Ecto neural progenitor cell (in vitro differentiated cells): ENCODE measurements at regions not wholly inside any gene's neighbourhood (a gene's known extent, or its start where the extent isn't known, plus 50 kb on each side); places are given as distances from the start of the nearest gene placed in this dataset.
A peak's percentile ranks its signal among the peaks of the same experiment; 100 is the strongest.
"Not testable (repeated sequence)": the region's sequence is repeated elsewhere in the genome, so short reads cannot be mapped to it uniquely, and the experiment has no call there.

Source experiments
- DNase-seq: peaks from one replicate; pipeline ENCODE4 v3.0.0-alpha.2; 2018; ENCODE audit warnings: low spot score

- DNase-seq = peak; percentile 59
These were observed 89.2 kb upstream of the STMND1 start for GRCh38 chr6:17012421-17013225.

DNA sequence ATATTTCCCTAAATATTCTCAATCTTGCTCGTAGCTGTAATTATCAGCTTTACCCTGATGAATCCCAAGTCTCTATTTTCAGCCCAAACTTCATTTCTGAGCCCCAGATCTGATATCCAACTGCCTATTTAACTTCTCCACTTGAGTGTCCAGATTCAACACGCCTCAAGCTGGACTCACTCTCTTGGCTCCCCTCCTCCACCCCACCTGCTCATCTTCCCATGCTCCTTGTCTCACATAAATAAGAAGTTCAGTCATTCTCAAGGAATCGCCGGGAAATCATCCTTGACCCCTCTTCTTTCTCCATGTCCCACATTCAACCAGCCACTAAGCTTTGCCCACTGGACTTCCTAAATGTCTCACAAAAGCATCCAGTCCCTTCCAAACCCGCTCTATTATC, 89.9 kb upstream of the STMND1 start:
- no peak for DNase-seq

GRCh38 chr6:17007749-17008148, 94.1 kb upstream of the STMND1 start:
- DNase-seq = no peak

DNA sequence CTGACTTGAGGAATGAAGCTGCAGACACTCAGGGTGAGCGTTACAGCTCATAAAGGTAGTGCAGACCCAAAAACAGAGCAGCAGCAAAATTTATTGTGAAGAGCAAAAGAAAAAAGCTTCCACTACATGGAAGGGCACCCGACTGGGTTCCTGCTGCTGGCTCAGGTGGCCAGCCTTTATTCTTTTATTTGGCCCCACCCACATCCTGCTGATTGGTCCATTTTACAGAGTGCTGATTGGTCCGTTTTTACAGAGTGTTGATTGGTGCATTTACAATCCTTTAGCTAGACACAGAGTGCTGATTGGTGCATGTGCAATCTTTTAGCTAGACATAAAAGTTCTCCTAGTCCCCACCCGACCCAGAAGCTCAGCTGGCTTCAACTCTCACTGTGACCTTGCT, 95.3 kb upstream of the STMND1 start:
- no peak for DNase-seq

GRCh38 chr6:17004269-17004668, 97.6 kb upstream of the STMND1 start:
- no peak for DNase-seq

DNA sequence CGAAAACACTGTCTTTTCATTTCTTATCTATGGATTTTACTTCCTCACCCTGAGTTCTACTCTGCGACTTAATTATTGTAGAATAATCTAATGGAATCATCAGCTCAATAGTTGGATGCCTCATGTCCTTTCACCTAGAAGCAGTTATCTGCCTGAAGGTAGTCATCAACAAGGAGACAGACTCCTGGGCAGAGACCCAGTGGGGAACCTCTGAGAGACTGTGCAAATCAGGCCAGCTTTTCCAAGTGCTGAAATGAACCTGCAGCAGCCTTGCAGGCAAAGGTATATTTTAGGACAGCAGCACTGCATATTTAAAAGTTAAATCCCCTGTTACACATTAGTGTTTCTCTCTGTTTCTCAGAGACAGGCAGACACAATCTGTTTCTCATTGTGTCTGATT, 99.7 kb upstream of the STMND1 start:
- no peak for DNase-seq

DNA sequence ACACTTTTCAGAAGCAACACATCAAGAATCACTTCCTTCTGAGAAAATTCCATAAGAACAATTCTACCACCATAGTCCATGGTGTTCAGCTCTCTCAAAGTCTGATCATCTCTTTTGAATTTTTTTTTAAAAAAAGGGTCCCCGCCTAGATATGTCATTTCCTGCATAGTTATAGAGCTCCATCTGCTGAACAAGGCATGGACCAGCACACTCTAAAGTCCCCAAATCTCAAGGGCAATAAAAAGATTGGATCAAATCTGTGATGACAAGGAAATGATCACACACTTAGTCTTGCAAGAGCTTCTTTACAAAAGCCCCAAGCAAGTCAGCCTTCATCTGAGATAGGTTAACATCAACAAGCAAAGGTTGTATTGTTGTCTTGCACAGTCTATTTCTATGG, 100.7 kb upstream of the STMND1 start:
- no peak for DNase-seq

- no peak for DNase-seq
These were observed 102.1 kb upstream of the STMND1 start for GRCh38 chr6:16999491-17000436.

- no peak for DNase-seq
These were observed 103.4 kb upstream of the STMND1 start for GRCh38 chr6:16998461-16998860.

GRCh38 chr6:16995511-16996250, 106.2 kb upstream of the STMND1 start:
- DNase-seq = no peak

GRCh38 chr6:16993396-16993795, 108.5 kb upstream of the STMND1 start:
- DNase-seq = no peak

DNA sequence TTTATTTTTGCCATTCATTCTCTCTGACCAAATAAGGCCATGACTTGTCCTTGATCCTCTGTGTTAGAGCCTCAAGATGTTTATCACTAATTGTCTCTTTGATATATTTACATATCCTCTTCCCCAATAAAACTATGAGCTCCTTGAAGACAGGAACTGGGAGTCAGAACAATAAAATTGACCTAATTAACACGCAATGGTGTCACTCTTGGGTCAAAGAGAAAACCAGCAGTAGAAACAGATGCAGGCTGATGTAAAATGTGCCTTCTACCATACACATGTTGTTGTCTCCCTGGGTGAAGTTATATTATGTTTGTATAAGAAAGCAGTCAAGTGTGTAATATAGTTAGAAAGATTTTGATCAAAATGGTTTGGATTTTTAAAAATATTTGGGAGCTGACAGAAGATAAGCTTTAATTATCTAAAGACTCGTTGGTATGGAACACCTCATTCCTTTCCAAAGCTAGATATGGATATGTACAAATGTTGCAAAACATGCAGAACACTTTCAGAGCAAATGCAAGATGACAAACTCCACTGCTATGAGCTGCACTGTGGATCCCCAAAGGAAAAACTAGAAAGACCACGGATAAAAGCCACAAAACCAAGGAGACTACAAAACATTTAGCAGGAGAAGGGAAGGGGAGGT, 109.7 kb upstream of the STMND1 start:
- no peak for DNase-seq

- DNase-seq = not testable (repeated sequence)
These were observed 111.9 kb upstream of the STMND1 start for GRCh38 chr6:16989976-16990375.

GRCh38 chr6:16989382-16989781, 112.5 kb upstream of the STMND1 start:
- no peak for DNase-seq

DNA sequence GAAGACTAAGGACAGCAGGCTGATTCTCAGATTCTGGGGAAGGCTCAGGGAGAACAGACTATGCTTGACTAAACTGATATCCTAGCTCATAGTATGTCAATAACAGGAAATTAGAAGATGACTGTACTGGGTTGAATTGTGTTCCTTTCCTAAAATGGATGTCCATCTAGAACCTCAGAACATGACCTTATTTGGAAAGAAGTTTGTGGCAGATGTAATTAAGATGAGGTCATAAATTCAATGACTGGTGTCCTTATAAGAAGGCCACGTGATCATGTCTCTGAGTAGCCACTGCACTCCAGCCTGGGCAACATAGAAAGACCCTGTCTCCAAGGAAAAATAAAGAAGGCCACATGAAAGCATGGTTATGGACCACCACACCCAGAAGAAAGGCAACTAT, 113.9 kb upstream of the STMND1 start:
- no peak for DNase-seq

- no peak for DNase-seq
These were observed 116.2 kb upstream of the STMND1 start for GRCh38 chr6:16985513-16986284.

GRCh38 chr6:16982807-16983206, 119.0 kb upstream of the STMND1 start:
- DNase-seq = no peak

GRCh38 chr6:16979677-16980370, 122.0 kb upstream of the STMND1 start:
- DNase-seq = no peak

DNA sequence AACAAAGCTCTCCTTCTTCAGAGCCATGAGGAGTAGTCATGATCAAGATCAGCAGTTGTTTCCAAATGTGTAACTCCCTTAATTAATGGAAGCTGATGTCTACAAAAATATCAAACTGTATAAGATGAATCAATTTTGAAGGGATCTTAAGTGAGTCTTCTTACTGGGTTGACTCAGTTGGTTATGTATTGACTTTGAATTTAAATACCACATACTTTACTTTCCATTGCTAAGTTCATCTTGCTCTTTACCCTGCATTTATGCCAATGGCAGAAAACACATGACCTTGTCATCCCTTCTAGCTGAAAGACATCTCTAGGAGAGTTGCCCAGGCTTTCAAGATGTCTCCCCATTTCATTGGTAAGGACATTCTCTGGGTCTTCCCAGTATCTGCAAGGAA, 123.2 kb upstream of the STMND1 start:
- no peak for DNase-seq

DNA sequence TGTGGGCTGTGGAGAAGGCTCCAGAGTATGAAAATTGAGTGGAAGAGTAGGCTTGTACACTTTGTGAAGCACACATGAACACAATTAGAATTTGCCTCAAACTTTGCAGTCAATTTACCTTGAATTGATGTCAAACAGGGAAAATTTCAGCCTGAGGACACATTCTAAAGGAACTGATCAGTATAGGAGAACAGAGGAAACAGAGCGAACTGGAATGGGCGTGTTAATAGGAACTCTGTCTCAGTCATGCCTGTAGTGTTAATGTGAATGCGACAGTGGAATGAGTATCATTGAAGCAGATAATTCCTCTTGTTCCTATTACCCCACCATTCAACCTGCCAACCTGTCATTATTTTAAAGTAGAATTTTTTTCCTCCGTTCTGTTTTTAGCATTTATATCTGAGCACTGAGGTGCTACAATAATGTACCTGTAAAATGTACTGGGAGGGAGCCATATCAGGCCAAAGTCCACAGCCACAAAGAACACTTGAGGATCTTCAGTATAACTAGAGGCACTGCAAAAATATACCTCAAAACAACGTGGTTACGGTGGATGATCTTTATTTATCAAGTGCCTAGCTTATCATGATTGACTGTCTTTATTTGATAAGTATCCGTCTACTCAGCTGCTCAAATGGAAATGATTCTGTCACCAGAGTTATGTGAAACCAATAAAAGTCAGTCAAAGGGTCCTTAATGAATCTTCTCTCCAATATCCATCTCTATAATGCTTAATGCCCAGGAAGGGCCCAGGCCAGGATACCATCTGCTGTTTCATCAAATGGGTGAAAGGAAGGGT, 125.3 kb upstream of the STMND1 start:
- DNase-seq = no peak
